NOMO-1 treated with DMSO at 0.1 percent for 48 hours (cell line): ENCODE measurements at regions not wholly inside any gene's neighbourhood (a gene's known extent, or its start where the extent isn't known, plus 50 kb on each side); places are given as distances from the start of the nearest gene placed in this dataset.

Experiments used
- DNase-seq: peaks from one replicate; lab custom pipeline; 2025; ENCODE audit not compliant: unreplicated experiment; lab: John Stamatoyannopoulos, UW

DNA sequence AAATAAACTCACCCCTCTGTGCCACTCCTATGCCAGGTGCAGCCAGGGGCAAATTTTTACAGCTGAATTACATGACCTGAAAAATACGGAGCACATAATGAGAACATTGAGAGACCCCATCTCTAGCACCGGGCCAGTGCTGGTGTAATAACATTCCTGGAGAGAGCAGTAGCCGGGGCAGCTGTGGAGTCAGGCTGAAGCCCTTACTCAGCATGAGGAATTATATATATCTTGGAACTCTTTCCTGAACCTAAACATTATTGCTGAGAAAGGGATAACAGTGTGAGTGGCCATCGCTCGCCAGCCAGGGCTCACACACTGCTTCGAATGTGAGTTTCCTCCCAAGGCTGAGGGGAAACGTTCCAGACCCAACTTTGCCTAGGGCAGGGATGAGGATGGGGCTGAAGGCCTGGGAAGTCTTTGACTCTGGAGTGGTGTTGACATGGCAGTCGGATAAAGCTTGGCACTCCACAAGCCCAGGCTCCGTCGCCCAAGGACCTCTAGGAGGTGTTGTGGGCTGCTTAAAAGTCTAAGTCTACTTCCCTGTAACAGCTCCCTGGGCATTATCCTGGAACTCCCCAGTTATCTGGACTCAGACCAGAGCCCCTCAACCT lies 269.8 kb downstream of the CDC5L start:
- no peak for DNase-seq

GRCh38 chr6:44658571-44658970 lies 271.1 kb downstream of the CDC5L start:
- DNase-seq: no peak

DNA sequence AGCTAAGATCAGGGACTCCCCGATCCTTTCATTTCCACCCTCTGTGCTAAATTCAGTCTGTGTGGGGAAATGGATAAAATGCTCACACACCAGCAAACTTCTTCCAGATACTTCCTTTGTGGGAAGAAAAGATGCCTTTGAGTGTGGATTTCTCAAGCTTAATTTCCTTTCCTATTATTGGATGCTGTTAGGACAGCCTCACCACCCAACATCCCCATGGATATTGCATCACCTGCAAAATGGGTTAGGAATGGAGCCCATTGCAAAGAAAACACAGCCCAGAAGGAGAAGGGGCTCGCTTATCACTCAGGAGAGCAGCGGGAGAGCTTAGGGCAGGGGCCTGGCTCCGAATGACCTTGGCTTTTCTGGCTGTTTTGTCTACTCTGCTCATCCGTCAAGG lies 272.2 kb downstream of the CDC5L start:
- no peak for DNase-seq

DNA sequence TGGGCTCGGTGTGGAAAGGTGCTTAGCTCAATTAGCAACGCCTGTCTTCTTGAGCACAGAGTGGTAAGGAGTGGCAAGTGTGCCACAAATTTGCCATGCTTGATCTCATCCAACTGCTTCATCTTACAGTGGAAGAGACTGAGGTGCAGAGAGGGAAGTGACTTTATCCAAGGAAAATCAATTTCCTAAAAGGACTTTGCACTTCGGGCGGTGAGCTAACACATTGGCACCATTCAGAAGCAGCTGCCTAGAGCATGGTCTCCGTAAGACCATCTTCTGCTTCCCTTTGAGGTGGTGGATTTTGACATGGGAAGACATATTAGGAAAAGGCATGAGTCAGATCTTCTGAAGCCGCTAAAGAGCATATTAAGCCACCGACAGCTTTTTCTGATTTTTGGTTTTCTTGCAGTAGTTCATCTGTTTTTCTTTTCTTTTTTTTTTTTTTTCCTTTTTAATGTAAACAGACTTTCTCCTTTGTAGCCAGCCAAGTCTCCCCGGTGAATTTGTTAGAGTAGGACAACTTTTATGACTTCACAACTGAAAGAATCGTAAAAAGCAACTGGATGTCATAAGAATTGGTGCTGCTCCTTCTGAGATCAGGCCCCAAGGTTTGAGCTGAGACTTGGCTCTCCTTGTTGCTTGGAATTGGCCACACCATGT lies 273.2 kb downstream of the CDC5L start:
- DNase-seq: no peak

DNA sequence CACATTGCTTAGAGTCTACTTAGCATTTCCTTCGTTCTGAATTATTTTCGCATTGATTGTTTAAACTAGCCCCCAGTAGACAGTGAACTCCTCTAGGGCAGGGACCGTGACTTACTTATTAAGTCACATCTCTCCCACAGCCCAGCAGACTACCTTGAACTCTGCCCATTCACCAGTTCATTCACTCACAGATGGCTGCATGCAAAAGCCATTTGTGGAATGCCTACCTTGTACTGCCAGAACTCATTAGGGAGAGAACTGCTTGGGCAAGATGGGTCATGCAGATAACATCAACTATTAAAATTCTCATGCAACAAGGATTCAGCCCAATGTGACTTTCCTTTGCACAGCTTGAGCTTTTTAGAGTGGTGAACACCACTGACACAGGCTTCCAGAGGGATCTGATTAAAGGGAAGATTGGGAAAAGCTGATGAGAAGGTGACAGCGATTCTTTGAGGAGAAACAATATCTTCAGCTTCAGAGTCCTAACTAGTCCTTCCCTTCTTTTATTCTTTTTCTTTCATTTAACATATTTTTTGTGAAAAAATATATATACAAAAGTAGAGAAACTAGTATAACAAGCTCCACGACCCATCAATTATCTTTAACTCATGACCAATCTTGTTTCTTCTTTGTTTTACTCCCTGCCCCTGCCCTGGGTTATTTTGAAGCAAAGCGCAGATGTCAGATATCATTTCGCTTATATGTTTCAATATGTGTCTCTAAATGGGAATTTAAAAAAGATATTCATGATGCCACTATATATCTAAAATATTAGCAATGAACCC lies 273.9 kb downstream of the CDC5L start:
- DNase-seq: no peak

GRCh38 chr6:44662461-44663121 lies 275.1 kb downstream of the CDC5L start:
- DNase-seq: no peak

GRCh38 chr6:44663860-44664634 lies 276.5 kb downstream of the CDC5L start:
- no peak for DNase-seq

DNA sequence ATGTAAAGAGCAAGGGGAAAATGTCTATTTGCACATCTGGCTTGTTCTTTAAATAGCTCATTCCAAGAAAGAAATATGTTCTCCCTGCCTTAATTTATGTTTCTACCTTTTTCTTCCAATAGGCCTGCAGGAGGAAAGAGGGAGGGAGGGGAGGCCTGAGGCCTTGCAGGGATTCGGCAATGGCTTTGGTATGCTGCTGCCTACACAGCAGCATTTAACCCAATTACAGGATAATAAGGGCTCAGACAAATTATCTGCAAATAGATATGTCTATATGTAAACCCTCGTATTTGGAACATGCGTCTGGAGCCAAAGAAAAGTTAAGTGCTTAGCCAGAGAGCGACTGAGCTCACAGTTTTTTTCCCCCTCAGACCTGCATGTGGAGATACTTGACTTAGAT lies 277.2 kb downstream of the CDC5L start:
- DNase-seq: no peak

DNA sequence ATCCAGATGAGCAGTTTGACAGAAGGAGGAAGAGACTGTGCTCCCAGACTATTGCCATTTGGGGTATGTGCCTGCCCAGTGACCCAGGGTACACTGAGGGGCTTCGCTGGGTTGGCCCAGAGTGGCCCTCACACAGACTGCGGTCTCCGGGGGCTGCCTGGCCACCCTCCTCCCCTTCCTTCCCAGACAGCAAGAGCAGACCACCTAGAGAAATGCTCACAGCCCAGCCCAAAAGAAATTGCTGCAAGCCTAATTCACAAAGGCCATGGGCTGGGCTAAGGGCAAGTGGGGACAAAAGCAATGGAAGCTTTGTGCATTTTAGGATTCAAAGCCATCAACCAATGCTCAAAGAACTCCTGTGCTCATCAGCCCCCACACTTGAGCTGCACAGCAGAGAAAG lies 277.6 kb downstream of the CDC5L start:
- no peak for DNase-seq

DNA sequence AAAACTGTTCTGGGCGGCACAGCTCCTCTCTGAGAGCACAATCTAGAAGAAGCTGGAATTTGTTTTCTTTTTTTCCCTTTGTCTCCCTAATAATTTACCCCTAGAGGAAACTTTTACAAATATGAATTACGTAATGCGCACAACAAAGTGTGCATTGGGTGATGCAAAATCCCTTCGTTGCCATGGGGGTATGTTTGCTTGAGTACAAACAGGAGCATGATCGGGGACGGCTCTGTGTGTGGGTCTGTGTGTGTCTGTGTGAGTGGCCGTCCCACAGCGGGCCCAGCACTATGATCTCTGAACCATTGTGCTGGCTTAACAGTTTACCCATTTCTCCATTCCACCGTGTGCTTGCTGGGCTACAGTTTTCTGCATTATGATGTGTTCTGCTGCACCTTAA lies 278.2 kb downstream of the CDC5L start:
- DNase-seq: no peak

DNA sequence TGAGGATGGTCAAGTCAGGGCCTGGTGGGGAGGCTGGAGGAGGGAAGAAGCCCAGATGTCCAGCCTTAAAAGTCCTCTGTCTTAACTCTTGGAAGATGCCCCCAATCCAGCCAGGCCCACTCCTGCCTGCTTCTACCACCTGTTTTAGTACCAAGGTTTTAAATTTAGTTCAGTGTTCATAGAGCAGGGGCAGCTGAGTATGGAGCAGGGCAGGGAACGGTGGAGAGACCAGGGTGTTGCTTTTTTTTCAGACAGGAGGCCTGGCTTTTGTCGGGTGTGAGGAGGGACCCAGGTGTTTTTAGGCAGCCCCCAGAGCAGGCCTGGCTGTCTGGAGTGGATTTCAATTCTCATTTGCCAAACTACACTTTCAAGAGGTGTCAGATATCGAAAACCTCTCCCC lies 278.8 kb downstream of the CDC5L start:
- no peak for DNase-seq

DNA sequence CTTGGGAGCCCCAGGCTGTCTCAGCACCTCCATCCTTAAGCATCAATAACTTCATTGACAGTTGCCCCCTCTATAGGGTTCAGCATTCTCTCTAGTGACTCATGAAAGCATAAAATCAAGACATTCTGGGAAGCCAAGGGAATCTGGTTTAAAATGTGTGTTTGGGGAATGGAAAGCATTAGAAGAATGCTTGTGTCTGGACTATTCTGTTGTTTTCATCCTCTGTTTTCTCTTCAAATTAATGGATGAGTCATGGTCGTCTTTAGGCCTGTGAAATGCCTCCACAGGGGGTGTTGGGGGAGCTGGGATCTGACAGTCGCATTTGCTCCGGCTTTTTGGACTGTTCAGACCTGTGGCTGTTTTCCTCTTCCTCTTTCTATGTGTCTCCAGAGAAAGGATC lies 279.7 kb downstream of the CDC5L start:
- DNase-seq: no peak

DNA sequence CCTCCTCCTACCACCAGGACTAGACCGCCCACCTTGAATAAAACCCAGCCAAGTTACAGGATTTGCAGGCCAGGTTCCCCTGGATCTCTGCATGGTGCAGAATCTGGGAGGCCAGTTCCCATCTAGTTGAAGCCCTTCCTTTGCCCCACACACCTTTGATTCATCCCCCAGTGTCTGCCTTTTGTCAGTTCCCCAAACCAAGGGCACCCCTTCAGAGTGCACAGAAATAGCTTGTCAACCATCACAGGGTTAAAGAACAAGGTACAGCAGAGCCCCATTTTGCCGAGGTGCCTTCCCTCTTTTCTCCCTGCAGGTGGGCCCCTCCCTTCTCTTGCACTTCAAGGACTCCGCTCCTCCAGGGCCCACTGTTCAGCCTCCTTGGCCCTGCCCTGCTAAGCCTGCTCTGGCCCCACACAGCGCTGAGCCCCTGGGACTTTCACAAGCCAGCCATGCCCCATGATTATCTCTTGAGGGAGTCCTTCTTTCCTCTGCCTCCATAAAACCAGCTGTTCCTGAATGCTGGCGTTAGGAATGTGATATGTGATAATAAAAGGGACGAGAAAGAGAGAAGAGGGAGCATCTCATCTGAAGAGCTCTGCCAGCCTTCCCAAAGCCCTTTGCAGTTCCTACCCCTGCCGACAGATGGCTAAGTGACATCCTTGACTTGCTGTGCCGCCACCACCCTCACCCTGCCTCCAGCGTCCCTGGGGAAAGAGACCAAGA lies 280.3 kb downstream of the CDC5L start:
- no peak for DNase-seq

DNA sequence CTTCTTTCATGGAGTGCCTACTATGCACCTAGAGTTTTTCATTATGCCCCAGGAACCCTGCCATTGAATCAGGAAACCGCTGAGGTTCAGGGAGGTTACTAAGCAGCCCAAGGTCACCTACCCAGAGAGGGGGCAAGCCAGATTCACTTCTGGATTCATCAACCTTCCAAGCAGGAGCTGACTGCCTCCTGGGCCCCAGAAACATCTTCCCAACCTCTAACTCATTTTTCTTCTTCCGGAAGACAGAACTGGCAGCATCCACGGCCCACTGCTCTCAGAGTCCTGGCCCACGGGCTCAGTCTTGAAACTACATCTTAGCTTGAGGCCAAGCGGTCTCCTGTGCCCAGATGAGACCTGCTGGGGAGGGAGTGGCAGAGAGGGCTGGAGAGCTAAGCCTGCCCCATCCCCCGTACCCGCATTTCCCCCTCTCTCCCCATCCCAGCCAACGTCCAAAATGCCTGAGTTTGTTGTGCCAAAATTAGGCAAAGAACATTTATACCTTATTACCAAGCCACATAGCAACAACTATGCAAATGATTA lies 281.0 kb downstream of the CDC5L start:
- no peak for DNase-seq

GRCh38 chr6:44668976-44669934 lies 281.7 kb downstream of the CDC5L start:
- no peak for DNase-seq

DNA sequence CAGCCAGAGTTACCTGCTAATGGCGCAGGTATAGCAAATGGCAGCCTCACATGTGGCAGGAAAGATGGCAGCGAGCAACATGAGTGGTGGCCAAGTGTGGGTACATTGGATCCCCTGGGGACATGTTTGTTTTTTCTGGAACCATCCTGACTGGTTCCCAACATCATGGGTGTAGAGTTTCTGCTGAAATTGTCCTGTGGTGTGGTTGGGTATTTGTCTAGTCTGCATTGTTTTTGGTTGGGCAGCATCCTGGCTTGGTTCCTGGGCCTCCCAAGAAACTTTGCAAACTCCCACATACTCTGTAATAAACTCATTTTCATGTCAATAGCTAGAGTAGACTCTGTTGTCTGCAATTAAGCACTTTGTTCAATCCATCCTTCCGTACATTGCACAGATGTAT lies 282.6 kb downstream of the CDC5L start:
- no peak for DNase-seq

GRCh38 chr6:44671333-44671732 lies 283.8 kb downstream of the CDC5L start:
- no peak for DNase-seq

DNA sequence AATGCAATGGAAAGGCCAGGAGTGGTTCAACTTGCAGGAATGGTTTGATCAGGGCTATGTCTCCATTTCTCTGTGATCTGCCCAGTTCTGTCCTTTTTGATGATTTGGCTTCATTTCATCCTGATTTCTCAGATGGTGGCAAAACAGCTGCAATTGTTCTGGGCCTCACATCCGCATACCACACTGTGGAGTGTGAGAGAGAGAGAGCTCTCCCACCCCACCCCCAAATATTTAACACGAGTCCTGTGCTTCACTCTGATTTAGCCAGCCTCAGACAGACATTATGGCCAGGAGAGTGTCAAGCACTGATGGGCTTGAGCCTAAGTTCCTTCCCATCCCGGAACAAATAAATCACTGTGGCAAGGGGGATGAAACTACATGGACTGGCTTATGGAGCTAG lies 284.6 kb downstream of the CDC5L start:
- DNase-seq: no peak

DNA sequence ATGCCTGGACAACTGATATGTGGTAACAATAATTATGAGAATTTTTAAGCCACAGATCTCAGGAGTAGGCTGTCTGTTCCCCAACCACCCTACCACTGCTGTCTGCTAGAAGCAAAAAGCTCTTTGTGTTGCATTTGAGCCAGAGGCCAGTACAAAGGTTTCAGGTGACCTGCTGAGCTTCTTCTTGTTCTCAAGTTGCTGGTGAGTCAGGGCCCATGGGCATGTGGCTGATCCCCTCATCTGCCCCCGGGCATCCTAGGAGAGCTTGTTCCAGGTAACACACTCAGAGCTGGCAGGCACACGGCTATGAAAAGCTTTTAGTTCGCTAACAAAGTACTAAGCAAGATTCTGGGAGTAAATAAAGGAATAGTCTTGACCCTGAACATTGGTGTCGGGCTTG lies 285.3 kb downstream of the CDC5L start:
- DNase-seq: no peak
